ENCODE measurements at regions not wholly inside any gene's neighbourhood (a gene's known extent, or its start where the extent isn't known, plus 50 kb on each side); places are given as distances from the start of the nearest gene placed in this dataset.

DNA sequence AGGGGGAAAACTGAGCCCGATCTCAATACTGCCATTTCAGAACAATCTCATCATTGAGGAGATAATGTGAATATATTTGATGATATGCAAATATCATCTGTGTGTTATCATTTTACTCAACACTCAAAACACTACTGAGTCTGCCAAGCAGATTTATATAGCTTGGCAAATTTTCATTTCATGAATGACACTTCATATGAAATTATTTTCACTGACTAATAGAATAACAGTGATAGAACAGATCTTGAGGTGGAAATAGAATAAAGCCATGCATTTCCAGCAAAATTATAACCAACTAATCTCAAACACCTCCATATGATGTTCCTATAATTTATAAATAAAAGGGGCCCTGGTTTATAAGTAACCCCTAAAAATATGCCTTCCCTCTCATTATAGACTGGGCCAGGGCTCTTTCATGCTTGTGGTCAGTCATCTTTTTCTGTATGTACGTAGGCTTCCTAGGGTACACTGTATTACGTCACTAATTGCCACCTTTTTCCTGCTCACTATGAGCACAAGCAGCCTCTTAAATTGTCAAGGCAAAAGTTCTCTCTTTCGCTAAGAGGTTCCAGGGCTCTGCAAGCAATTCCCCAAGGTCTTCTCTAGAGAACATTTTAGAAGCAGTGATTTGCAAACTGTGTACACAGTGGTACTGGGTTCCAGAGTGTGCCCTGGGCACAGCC lies 197.1 kb upstream of the FOXN3 start:
- TF ChIP-seq, protein P1, sequence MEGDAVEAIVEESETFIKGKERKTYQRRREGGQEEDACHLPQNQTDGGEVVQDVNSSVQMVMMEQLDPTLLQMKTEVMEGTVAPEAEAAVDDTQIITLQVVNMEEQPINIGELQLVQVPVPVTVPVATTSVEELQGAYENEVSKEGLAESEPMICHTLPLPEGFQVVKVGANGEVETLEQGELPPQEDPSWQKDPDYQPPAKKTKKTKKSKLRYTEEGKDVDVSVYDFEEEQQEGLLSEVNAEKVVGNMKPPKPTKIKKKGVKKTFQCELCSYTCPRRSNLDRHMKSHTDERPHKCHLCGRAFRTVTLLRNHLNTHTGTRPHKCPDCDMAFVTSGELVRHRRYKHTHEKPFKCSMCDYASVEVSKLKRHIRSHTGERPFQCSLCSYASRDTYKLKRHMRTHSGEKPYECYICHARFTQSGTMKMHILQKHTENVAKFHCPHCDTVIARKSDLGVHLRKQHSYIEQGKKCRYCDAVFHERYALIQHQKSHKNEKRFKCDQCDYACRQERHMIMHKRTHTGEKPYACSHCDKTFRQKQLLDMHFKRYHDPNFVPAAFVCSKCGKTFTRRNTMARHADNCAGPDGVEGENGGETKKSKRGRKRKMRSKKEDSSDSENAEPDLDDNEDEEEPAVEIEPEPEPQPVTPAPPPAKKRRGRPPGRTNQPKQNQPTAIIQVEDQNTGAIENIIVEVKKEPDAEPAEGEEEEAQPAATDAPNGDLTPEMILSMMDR (IDR thresholded peaks at IDR 0.05), result no peak
- no peak for TF ChIP-seq POLR2A (IDR thresholded peaks at IDR 0.05)

Measured in suprapubic skin (tissue), 3 donors.